Stimulated activated effector memory CD8-positive, alpha-beta T cell treated with anti-CD3 and anti-CD28 coated beads, Interleukin-12 subunit alpha, Interleukin-12 subunit beta, amount 100 ng/mL, for 72 hours (primary cell): ENCODE measurements at regions not wholly inside any gene's neighbourhood (a gene's known extent, or its start where the extent isn't known, plus 50 kb on each side); places are given as distances from the start of the nearest gene placed in this dataset.

Source experiments
- ATAC-seq: fragments of 150-1000 bp; cut with Tn5 transposase; 2 replicates; pipeline ENCODE4 v1.10.0; 2021
- DNase-seq, 2 donors: peaks; one replicate each; pipeline ENCODE4 v3.0.0; 2021 to 2022; ENCODE audit warnings: low spot score in 2 of 2
- H3K27ac Mint-ChIP-seq: one replicate; pipeline ENCODE4 v1.8.0; 2022; ENCODE audit warnings: mild to moderate bottlenecking, mixed read lengths
- H3K36me3 Mint-ChIP-seq: one replicate; pipeline ENCODE4 v1.8.0; 2022; ENCODE audit warnings: mild to moderate bottlenecking, mixed read lengths
- H3K4me1 Mint-ChIP-seq: one replicate; pipeline ENCODE4 v1.8.0; 2022; ENCODE audit warnings: mixed read lengths
- H3K4me3 Mint-ChIP-seq: one replicate; pipeline ENCODE4 v1.8.0; 2022; ENCODE audit warnings: mild to moderate bottlenecking, mixed read lengths
- H3K9me3 Mint-ChIP-seq: one replicate; pipeline ENCODE4 v1.8.0; 2022; ENCODE audit warnings: mixed read lengths

- H3K4me1 Mint-ChIP-seq, result peaks cover 31% of the 10 kb centered on the region
- ATAC-seq (no peak), DNase-seq (no peak)
- H3K4me3 Mint-ChIP-seq, result no peak overlapping the region
- no peaks in the 10 kb centered on the region for H3K36me3 Mint-ChIP-seq
- no peaks in the 10 kb centered on the region for H3K9me3 Mint-ChIP-seq
- no peak overlapping the region for H3K27ac Mint-ChIP-seq
These were observed 88.3 kb downstream of the SPP2 start for GRCh38 chr2:234138836-234139235.

DNA sequence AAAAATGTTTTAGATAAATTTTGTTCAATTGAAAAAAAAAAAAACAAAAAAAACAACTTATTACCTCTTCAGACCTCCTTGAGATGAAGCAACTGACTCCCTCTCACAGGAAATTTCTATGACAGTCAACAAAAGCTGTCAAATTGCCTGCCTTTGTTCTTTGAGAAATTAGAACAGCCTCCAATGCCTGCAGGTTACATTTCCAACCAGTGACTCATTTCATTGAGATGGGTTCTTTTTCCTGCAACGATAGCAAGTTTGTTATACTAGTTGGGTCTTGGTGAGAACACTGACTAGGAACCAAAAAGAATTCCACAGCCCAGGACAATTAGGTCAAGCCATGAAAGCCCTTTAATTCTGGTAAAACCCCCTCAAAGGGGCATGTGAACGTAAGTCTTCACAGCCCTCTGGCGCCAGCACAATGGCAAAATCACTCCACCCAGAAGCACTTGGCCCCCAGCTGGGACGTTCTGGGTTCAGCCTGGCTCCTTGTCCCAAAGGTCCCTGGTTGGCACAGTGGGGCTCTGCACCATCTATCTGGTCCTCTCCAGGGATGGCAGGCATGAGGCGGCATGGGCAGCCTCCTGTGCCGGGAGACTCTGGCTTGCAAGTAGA lies 87.0 kb downstream of the SPP2 start:
- Mint-ChIP-seq H3K36me3 (no peaks in the 10 kb centered on the region), H3K4me3 (no peak overlapping the region), H3K9me3 (no peaks in the 10 kb centered on the region), H3K27ac (peak overlapping the region; percentile 26), H3K4me1 (peaks cover 26% of the 10 kb centered on the region)
- no peak for DNase-seq
- ATAC-seq, result no peak

- H3K27ac Mint-ChIP-seq, result peak overlapping the region; percentile 54
- no peak overlapping the region for H3K4me3 Mint-ChIP-seq
- no peaks in the 10 kb centered on the region for H3K36me3 Mint-ChIP-seq
- ATAC-seq (peak; percentile 41), DNase-seq (no peak)
- no peaks in the 10 kb centered on the region for H3K9me3 Mint-ChIP-seq
- H3K4me1 Mint-ChIP-seq, result peaks cover 28% of the 10 kb centered on the region
These were observed 86.0 kb downstream of the SPP2 start for GRCh38 chr2:234136461-234136860.

DNA sequence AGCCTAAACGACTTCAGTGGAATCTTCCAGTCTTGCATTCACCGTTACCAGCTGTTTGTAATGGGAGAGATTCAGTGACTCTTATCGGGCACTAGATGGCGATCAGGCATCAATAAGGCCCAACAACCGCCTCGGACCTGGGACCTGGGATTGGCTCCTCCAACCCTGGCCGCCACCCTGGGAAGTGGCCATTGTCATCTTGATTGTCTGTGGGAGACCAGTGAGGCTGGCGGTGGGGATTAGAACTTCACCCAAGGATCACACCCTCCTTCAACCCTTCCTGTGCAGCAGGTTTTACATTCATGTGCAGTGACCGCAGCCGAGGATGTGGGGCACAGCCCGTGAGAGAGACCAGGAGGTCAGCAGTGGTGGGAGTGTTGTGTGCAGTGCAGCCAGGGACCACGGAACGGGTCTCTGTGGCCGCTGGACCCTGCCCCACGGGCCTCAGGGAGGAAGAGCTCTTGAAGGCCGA lies 85.3 kb downstream of the SPP2 start:
- no peaks in the 10 kb centered on the region for H3K9me3 Mint-ChIP-seq
- peak overlapping the region; percentile 54 for H3K27ac Mint-ChIP-seq
- ATAC-seq (peak; percentile 81), DNase-seq (peak; percentile 34 to 71)
- peak overlapping the region; percentile 18 for H3K4me3 Mint-ChIP-seq
- H3K4me1 Mint-ChIP-seq, result peaks cover 35% of the 10 kb centered on the region
- no peaks in the 10 kb centered on the region for H3K36me3 Mint-ChIP-seq

- no peak overlapping the region for H3K27ac Mint-ChIP-seq
- H3K4me1 Mint-ChIP-seq, result peaks cover 36% of the 10 kb centered on the region
- DNase-seq (no peak), ATAC-seq (no peak)
- H3K9me3 Mint-ChIP-seq, result no peaks in the 10 kb centered on the region
- H3K36me3 Mint-ChIP-seq, result no peaks in the 10 kb centered on the region
- no peak overlapping the region for H3K4me3 Mint-ChIP-seq
These were observed 84.0 kb downstream of the SPP2 start for GRCh38 chr2:234134496-234134895.

DNA sequence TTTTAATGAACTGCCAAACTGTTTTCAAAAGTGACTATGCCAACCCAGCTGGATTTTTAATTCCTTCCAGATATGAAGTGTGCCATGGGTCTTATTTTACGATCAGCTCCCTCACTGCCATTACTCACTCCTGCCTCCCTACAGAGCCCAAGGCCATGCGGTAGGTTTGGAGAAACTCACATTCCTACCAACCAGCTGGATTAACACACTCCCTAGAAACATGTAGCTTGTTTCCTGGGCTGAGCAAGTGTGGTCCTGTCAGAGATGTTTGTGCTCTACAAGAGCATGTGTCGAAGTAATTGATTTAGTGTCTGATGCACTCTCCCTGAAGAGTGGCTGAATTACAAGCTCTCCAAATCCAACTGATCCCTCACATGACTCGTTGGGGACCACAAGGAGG lies 82.5 kb downstream of the SPP2 start:
- Mint-ChIP-seq H3K36me3 (no peaks in the 10 kb centered on the region), H3K4me3 (no peak overlapping the region), H3K27ac (no peak overlapping the region), H3K4me1 (peaks cover 48% of the 10 kb centered on the region), H3K9me3 (no peaks in the 10 kb centered on the region)
- DNase-seq, result no peak
- ATAC-seq, result no peak

GRCh38 chr2:234130777-234131181 lies 80.3 kb downstream of the SPP2 start:
- peak overlapping the region; percentile 17 for H3K27ac Mint-ChIP-seq
- ATAC-seq, result no peak

GRCh38 chr2:234128606-234129005 lies 78.1 kb downstream of the SPP2 start:
- Mint-ChIP-seq H3K27ac (peak overlapping the region; percentile 41), H3K4me3 (peak overlapping the region; percentile 4), H3K36me3 (no peaks in the 10 kb centered on the region), H3K9me3 (no peaks in the 10 kb centered on the region), H3K4me1 (peaks cover 23% of the 10 kb centered on the region)
- no peak for DNase-seq
- no peak for ATAC-seq

More at GRCh38 chr2:234130777-234131181, 80.3 kb downstream of the SPP2 start:
- Mint-ChIP-seq H3K9me3 (no peaks in the 10 kb centered on the region), H3K36me3 (no peaks in the 10 kb centered on the region), H3K4me3 (no peak overlapping the region), H3K4me1 (peaks cover 29% of the 10 kb centered on the region)
- DNase-seq, result no peak
